NCI-H446 (cell line): ENCODE measurements at regions not wholly inside any gene's neighbourhood (a gene's known extent, or its start where the extent isn't known, plus 50 kb on each side); places are given as distances from the start of the nearest gene placed in this dataset.

Experiments
- DNase-seq, 2 experiments: peaks; one replicate each; lab custom pipeline; 2025; lab: John Stamatoyannopoulos, UW

DNA sequence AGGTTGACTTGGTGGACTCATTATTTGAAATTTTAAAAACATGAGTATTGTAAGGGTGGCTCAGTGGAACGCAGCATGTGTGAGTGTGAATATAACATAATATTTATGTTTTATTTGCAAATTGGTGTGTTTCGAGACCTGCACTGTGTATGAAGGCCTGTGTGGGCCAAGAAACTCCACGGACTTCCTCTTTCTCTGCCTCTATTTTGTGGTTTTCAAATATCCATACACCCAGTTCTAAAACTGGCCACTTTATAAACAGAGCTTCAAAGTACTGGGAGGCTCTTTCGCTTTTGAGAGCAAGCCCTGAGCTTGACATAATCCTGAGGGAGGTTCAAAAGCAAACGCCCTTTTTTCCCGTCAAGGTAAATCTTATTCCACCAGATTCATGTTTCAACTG is 187.7 kb downstream of the GPAT3 start:
- DNase-seq = no peak

DNA sequence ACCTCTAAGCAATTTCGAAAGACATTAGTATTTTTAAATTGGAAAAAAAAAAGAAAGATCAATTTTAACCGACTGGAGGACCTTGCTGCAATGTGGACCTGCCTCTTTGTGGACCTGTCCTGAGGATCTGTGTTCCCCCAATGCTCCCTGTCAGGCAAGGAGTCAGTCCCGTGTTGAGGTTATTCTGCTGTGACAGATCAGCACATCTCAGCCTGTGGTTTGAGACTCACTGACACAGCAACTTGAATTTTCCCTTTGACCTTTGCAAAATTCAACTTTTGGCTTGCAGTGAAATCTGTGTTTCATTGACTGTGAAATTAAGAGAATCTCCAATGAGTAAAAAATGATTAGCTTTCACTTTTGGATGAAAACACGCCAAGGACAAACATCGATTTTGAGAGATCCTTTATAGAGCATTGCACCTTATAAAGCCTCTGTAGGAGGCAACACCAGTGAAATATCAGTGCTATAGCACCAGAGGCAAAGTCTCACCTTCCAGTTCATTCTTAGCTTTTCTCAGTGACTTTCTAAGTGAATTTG is 186.9 kb downstream of the GPAT3 start:
- DNase-seq = no peak

DNA sequence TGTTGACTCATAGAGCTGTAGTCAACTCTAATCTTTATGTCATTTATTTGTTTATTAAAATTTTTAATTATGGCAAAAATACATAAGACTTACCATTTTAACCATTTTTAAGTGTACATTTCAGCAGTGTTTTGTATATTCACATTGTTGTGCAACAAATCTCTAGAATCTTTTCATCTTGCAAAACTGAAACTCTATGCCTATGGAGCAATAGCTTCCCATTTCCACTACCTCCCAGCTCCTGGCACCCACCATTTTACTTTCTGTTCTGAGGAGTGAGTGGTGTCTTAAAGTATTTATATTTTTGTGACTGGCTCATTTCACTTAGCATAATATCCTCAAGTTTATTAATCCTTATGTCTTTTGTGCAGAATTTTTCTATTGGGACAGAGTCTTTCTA is 181.0 kb downstream of the GPAT3 start:
- DNase-seq = no peak

DNA sequence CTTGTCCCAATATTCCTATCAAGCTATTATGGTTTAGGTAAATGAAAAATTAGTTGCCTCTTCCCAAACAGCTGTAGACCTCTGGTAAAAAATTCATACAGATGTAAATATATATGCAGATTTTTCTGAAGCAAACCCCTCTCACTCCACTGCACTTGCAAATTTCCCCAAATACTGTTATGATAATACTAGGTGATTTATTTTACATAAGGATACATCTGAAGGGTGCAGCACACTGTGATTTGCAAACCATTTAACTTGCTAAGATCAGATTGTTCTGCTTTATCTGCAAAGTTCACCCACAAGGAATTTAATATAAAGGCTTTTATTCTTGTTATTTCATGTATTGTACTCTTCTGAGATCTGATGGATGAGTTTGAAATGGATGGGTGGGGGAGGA is 177.0 kb downstream of the GPAT3 start:
- DNase-seq = no peak

DNA sequence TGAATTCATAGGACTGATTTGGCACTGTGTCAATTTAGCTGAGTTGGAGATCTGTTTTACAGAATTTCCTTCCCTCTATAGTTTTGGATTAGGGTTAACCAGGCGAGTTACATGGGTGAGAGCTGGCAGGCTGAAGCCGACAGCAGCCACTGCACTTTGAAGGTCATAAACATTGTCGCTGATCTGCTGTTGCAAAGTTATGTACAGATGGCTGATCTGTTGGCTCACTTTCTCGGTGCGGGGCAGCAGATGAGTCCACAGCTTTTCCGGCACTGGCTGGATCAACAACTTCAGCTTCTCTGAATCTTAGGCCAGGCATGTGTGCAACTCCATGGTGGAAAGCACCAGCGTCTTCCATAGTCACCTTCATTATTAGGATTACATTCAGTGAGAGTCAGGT is 173.7 kb downstream of the GPAT3 start:
- no peak for DNase-seq

DNA sequence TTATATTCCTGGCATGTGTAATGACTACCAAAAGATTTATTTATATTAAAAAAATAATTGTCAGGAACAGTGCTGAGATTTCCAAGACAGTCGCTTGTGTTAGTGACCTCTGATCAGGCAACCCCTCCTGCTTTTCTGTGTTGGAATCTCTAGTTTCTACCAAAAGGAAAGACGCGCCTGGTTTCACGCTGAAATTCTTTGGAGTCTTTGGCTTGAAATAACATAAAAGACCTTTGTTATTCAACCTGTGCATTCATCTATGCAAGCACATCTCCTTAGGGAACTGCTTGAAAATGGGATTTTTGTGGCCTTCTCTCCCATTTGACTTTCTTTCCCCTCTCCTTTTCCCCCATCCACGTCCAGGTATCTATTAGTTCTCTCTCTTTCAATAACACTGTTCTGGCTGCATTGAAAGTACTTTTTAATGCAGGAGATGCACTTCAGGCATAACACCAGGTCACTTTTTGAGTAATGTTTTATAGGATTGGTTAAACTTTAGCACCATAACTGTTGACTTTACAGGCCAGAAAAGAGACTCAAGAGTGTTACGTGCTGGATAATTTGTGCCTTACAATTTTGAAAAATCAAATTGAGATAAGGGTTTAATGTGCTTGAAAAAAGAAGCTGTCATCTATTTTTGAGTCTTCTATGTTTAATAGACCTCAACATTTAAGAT is 172.7 kb downstream of the GPAT3 start:
- no peak for DNase-seq

DNA sequence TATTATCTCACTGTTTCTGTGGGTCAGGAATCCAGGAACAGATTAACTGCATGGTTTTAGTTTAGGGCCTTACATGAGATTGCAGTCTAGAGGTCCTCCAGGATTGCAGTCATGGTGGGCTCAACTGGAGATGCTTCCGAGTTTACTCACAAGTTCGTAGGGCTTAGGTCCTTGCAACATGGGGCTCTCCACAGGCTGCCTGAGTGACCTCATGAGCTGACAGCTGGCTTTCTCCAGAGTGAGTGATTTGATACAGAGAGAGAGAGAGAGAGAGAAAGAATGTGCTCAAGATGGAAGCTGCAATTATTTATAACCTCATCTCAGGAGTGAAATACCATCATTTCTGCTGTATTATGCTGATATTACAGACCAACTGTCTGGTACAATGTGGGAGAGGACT is 168.9 kb downstream of the GPAT3 start:
- no peak for DNase-seq

DNA sequence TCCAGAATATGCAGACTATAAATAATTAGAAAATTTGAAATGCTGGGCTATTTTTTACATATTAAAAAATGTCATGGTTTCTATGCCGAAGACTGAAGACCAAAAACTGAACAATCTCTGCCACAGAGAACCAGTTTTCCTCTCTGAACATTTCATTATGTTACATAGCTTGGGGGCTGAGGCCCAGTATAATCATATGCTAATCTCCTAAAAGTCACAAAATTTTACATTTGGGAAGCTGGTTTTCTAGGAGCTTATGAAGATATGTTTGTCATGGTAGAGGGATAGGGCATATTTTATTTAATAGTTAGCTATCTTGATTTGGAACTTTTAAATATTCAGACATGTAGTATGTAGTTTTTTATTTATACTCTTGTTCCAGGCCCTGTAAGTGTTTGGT is 167.8 kb downstream of the GPAT3 start:
- DNase-seq = no peak

DNA sequence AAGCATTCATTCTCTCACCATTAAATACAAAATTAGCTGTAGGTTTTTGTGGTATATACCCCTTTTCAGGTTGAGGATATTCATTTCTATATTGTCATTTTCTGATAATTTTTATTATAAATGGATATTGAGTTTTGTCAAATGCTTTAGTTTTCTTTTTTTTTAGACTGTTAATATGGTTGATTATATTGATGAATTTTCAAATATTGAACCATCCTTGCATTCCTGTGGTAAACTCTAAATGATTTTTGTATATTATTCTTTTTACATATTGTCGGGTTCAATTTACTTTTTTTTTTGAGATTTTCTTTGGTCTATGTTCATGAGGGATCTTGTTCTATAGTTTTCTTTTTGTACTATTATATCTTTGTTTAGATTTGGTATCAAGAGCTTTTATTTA is 165.1 kb downstream of the GPAT3 start:
- DNase-seq = no peak

DNA sequence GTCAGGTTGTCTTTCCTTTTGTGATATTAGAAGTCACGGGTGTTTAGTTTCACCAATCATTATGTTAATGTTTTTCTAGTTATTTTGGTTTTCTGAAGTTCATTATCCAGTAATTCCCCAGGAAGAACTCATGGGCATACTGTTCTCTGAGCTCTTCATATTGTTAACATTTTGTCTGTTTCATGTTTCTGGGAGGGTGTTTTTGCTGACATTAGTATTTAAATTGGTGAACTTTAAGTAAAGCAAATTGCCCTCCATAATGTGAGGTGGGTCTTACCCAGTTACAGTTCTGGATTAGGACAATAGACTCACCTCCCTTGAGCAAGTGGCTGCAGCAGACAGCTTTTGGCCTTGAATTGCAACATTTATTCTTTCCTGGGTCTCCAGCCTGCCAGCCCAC is 163.4 kb downstream of the GPAT3 start:
- no peak for DNase-seq

DNA sequence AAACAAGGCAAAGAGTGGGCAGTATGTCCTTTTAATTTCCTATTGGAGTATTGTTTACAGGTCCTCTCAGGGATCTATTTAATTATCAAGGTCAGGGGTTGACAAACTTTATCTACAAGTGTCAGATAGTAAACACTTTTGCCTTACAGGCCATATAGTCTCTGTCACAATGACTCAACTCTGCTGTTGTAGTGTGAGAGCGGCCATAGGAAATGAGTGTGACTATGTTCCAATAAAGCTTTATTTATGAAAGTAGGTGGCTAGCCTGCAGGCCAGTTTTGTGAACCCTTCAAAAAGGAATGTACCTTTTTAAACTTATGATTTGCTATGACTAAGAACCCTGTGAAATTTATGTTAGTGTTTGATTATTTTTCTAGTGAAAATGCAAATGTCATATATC is 156.1 kb downstream of the GPAT3 start:
- no peak for DNase-seq

DNA sequence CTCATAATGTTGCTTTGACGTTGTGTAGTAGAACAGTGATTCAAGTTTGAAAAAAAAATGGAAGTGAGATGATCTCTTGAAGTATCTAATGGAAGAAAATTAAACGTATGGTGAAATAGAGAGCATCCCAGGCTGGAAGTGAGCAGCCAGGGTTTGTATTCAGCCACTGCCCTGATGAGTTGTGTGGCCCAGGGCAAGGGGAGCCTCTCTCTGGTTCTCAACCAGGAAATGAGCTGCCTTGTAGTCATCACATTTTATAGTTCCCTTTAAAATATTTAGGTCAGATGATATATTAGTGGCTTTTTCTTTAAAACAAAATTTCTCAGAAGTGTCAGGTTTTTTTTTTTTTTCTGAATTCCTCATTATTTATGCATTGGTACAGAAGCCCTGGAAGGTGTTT is 150.3 kb downstream of the GPAT3 start:
- no peak for DNase-seq

DNA sequence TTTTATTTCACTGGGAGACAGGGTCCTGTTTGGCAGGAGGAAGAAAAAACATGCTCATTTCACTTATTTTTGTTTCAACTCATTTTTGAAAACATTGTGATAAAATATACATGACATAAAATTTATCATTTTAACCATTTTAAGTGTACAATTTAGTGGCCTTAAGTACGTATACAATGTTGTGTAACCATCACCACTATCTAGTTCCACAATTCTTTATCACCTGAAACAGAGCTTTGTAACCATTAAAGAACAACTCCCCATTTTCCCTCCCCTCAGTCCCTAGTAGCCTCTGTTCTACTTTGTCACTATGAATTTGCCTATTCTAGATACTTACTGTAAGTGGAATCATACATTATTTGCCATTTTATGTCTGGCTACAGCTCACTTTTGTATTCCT is 143.8 kb downstream of the GPAT3 start:
- no peak for DNase-seq

DNA sequence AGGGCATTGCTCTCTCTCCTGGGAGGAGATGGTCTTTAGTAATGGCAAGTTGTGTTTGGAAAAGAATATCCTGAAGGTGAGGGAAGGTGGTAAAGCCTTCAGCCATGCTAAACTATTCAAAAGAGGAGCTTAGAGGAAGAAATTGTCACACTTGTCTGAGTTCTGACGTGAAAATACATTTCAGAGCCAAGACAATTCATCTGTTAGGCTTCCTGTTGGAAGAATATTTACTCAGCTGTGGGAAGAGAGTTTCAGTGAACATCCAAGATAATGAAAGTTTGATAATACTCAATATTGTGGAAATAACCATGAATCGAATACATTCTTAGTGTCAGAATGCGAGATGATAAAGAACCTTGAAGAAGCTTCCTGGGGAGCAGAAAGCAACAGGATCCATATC is 143.3 kb downstream of the GPAT3 start:
- no peak for DNase-seq

DNA sequence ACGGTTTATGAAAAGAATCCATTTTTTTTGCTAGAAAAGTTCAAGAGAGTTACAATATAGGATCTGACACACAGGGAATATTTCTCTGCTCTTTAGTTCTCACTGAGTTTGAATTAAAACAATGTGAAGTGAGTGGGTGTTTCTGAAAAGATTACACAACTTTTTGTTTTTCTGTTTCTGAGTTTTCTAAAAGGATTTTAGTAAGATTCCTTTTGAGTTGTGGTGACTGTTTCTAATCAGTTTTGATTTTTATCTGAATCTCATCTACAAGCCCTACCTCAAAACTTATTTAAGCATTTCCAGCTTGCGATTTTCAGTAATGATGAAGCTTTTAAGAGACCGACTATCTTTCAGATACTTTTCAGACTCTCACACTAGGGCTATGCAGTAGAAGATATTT is 141.7 kb downstream of the GPAT3 start:
- no peak for DNase-seq

DNA sequence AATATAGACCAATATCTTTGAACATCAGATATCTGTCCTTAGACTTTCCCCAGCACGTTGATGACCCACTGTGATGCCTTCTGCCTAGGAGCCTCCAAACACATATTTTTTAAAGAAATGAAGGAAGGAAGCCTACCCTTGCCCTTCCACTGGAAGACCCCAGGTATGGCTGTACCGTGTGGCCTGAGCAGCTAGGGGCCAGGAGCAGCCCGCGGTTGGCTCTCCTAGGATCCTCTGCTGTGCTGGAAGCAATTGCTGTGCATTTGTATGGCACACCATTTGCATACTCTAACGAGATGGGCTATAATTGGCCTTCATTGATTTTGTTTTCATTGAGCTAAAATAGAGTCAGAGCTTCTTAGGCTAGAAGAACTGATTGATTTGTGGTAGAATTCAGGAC is 128.8 kb downstream of the GPAT3 start:
- DNase-seq = no peak

DNA sequence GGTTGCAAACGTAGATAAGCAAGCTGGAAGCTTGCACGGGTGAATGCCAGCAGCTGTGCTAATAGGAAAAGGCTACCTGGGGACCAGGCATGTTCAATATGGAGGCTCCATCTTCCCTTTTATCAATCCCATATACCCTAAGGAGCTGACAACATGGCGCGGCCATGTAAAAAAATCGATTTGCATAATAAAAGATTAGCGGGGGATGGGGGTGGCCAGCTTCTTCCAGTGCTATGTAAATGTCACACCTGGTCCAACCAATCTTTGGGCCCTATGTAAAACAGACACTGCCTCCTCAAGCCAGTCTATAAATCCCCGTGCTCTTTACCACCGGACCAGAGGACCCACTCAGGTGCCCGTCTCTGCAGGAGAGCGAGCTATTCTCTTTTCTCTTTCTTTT is 128.2 kb downstream of the GPAT3 start:
- DNase-seq = no peak

DNA sequence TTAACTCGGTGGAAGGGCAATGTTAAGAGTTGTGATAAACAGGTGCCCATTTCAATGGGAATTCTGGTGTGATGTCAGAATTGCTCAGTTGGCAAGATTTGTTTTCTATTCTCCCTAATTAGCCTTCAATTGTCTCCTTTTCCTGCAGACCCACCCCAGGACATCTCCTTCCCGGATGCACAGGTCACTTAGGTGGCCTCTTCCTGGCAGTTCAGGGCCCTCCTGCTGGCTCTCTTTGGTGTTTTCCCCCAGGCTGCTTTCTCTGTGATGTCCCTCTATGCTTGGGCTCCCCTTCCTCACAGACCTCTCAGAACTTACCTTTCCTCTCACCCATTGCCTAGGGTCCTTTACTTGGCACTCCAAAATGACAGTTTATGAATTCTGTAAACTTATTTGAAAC is 126.3 kb downstream of the GPAT3 start:
- no peak for DNase-seq

DNA sequence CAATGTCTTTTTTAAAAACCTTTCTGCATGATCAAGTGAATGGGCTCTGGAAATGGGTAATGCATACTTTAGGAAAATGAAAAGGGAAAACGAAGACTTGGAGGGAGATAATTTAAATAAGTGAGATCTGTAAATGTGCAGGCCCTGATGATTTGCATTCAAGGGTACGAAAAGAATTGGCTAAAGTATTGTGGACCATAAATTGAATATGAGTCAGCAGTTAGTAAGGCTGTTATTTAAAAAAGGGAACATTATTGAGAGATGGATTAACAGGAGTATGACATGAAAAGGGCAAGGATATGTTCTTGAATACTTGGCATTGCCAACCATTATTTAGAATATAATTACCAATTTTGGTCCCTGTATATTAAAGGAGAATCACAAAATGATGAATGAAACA is 125.5 kb downstream of the GPAT3 start:
- DNase-seq = no peak

DNA sequence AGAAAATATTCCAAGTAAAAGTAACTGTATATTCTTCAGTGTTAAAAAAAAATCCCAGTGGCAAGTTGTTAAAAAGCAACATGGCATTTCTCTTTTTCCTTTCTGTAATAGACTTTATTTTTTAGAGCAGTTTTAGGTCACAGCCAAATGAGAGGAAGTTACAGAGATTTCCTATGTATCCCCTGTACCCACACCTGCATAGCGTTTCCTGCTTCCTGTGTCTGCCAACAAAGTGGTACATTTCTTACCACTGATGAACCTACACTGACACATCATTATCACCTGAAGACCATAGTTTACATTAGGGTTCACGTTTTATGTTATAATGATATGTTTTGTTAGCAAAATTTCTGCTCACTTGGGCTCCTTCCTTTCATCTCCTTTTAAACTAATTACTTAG is 124.7 kb downstream of the GPAT3 start:
- no peak for DNase-seq

DNA sequence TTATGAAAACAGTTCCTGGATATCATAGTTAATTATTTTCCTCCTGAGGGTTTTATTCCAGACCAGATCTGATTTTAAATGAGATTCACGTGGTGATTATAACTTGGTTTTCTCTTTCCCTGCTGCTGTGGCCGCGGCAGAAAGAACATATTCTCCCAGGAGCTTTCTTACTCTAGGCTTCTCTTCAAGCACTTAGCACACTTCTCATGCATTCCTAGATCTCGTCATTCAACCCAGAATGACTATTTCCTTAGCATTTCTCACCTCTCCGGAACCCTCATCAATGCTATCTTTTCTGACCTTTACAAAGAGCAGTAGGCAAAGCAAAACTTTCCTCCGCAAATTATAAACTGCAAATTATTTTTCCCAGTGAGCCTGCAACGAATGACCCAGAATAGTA is 122.9 kb downstream of the GPAT3 start:
- no peak for DNase-seq

DNA sequence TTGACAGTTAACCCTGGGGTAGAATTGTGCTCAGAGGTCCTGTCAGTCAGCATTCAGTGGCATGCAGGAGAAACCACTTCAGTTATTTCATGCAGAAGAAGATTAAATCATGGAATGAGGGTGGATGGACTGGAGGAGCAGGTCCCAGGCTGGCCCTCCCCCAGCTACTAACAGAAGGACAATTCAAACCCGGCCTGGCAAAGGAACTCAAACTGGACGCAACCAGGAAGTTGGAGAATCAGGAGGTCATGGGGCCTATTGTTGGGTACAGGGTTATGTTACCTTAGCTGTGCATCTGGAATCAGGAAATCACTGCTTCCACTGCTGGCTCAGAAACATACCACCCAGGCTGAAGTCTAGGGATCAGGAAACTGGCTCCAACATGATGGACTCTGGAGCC is 121.4 kb downstream of the GPAT3 start:
- DNase-seq = no peak
